Colonic mucosa (tissue), 4 donors: ENCODE measurements at regions not wholly inside any gene's neighbourhood (a gene's known extent, or its start where the extent isn't known, plus 50 kb on each side); places are given as distances from the start of the nearest gene placed in this dataset.

Source experiments
- DNase-seq: peaks from one replicate; pipeline ENCODE4 v3.0.0-alpha.2; 2020
- H3K27ac ChIP-seq: fragments of 200-600 bp; one replicate; pipeline ENCODE4 v1.8.0; 2021
- H3K27me3 ChIP-seq: fragments of 200-600 bp; one replicate; pipeline ENCODE4 v1.8.0; 2021
- H3K36me3 ChIP-seq: fragments of 200-600 bp; one replicate; pipeline ENCODE4 v1.8.0; 2021
- H3K4me1 ChIP-seq: fragments of 200-600 bp; one replicate; pipeline ENCODE4 v1.8.0; 2021; ENCODE audit warnings: mild to moderate bottlenecking
- H3K4me3 ChIP-seq: fragments of 200-600 bp; one replicate; pipeline ENCODE4 v1.8.0; 2021
- H3K9ac ChIP-seq, 2 donors: one replicate each; pipeline ENCODE4 v1.7.0; 2013; ENCODE audit warnings: control low read depth in 2 of 2, low read depth in 2 of 2, low read length in 2 of 2
- H3K9me3 ChIP-seq: fragments of 200-600 bp; one replicate; pipeline ENCODE4 v1.8.0; 2021
- CTCF ChIP-seq: fragments of 200-600 bp; IDR thresholded peaks from one replicate; pipeline ENCODE4 v1.8.0; 2022; ENCODE audit warnings: antibody characterized with exemption, mild to moderate bottlenecking
- intact Hi-C: fragments of 100-400 bp; cut with DNase I; formaldehyde crosslinking; loops from one replicate; pipeline ENCODE4 v1.14.1; 2022
- donor health status: healthy.
- donor health status: DM: no; HTN: no; CAD: no.
- donor health status: DM: no; HTN: no; CAD: no.

- intact Hi-C loops: no loop called here
- no peaks in the 10 kb centered on the region for H3K9me3 ChIP-seq
- H3K27me3 ChIP-seq: no peaks in the 10 kb centered on the region
- H3K9ac ChIP-seq: no peak overlapping the region
- no peak for DNase-seq
- H3K27ac ChIP-seq: no peak overlapping the region
- no peak for TF ChIP-seq CTCF
- no peaks in the 10 kb centered on the region for H3K4me1 ChIP-seq
- H3K4me3 ChIP-seq: no peak overlapping the region
- no peaks in the 10 kb centered on the region for H3K36me3 ChIP-seq
Measured at GRCh38 chr3:25037049-25037547, 391.0 kb upstream of the RARB start.

- H3K9me3 ChIP-seq: no peaks in the 10 kb centered on the region
- H3K4me1 ChIP-seq: no peaks in the 10 kb centered on the region
- no peak for TF ChIP-seq CTCF
- intact Hi-C loops: no loop called here
- H3K36me3 ChIP-seq: no peaks in the 10 kb centered on the region
- H3K27ac ChIP-seq: no peak overlapping the region
- no peaks in the 10 kb centered on the region for H3K27me3 ChIP-seq
- H3K9ac ChIP-seq: no peak overlapping the region
- no peak for DNase-seq
- no peak overlapping the region for H3K4me3 ChIP-seq
Measured at GRCh38 chr3:25038271-25038670, 389.8 kb upstream of the RARB start.

DNA sequence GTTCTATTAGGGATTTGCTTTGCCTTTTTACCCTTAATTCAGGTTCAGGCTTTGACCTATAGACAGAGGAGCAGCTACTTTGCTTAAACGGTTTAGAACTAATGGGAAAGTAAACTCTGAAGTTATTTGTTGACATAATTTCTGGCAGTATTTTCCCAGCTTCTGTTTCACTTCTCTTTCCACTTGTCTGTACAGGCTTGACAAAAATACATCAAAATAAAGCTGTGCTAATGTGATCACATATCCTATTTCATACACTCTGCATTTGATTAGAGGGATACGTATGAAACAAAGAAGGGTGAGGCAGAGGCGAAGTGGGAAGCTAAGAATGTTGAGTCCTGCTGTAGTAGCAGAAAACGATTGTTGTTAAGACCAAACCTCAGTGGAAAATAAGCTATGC is 389.1 kb upstream of the RARB start:
- no peak for DNase-seq
- no peak overlapping the region for H3K27ac ChIP-seq
- no peaks in the 10 kb centered on the region for H3K36me3 ChIP-seq
- intact Hi-C loops: no loop called here
- no peak overlapping the region for H3K4me3 ChIP-seq
- H3K4me1 ChIP-seq: no peaks in the 10 kb centered on the region
- H3K9me3 ChIP-seq: no peaks in the 10 kb centered on the region
- no peak overlapping the region for H3K9ac ChIP-seq
- H3K27me3 ChIP-seq: no peaks in the 10 kb centered on the region
- TF ChIP-seq CTCF: no peak

DNA sequence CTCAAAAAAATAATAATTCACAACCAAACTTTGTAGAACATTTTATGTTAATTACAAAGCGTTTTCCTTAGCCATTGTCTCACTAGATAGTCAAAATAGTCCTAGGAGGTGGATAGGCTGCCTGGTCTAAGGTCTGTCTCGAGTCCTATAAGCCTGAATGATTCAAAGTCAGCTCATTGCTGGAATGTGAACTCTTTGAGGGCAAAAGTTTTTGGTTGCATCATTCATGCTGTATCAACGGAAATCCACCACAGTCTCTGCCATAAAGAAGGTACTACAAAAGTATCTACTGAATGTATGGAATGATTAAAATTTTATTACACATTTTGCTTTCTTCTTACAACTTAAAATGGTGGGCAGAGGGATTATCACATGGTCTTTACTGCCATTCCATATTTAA is 387.3 kb upstream of the RARB start:
- intact Hi-C loops: no loop called here
- no peak for DNase-seq
- H3K4me1 ChIP-seq: no peaks in the 10 kb centered on the region

GRCh38 chr3:25041871-25042584 is 386.0 kb upstream of the RARB start:
- Histone ChIP-seq H3K36me3 (no peaks in the 10 kb centered on the region), H3K4me1 (no peaks in the 10 kb centered on the region), H3K4me3 (no peak overlapping the region), H3K9ac (no peak overlapping the region), H3K27me3 (no peaks in the 10 kb centered on the region), H3K9me3 (no peaks in the 10 kb centered on the region), H3K27ac (no peak overlapping the region)
- intact Hi-C loops: no loop called here
- no peak for TF ChIP-seq CTCF
- DNase-seq: no peak

More for the DNA sequence above, 387.3 kb upstream of the RARB start:
- Histone ChIP-seq H3K9ac (no peak overlapping the region), H3K9me3 (no peaks in the 10 kb centered on the region), H3K27ac (no peak overlapping the region), H3K4me3 (no peak overlapping the region), H3K27me3 (no peaks in the 10 kb centered on the region), H3K36me3 (no peaks in the 10 kb centered on the region)
- TF ChIP-seq CTCF: no peak
